ENCODE measurements at regions not wholly inside any gene's neighbourhood (a gene's known extent, or its start where the extent isn't known, plus 50 kb on each side); places are given as distances from the start of the nearest gene placed in this dataset.

GRCh38 chr3:180457225-180457624 is 144.7 kb upstream of the TTC14 start:
- no peak for TF ChIP-seq POLR2AphosphoS5 (IDR thresholded peaks at IDR 0.05; ENCODE audit: low read depth, low read length)
- no peak for TF ChIP-seq ZBTB7B (CRISPR knock-in tag; IDR thresholded peaks at IDR 0.05)
- TF ChIP-seq SKIL (CRISPR knock-in tag; IDR thresholded peaks at IDR 0.05; ENCODE audit: borderline replicate concordance) = no peak
